ENCODE measurements at regions not wholly inside any gene's neighbourhood (a gene's known extent, or its start where the extent isn't known, plus 50 kb on each side); places are given as distances from the start of the nearest gene placed in this dataset.

DNA sequence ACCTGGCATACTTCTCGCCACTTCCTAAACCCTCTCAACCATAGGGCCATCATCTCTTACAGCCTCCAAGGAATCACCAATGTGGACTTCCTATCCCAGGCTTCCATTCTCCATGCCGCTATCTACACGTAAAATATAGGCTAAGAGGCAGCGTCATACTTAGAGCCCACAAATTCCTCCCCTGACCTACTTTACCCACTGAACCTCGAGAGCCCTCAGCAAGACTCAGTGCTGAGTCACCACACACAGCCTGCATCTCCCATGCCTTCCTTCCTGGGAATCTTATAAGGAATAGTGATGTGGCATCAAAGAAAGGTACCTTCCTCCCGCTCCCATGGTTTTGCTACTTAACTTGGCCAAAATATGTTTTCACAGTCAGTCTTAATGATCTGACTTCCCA lies 435.6 kb upstream of the NFE2L3 start:
- peak in 1 of 2 donors; percentile 27 for DNase-seq (ENCODE audit: low read depth in 2 of 2)
- H3K27me3 ChIP-seq (ENCODE audit: control insufficient read depth, insufficient read depth, low read length): no peaks in the 10 kb centered on the region

DNA sequence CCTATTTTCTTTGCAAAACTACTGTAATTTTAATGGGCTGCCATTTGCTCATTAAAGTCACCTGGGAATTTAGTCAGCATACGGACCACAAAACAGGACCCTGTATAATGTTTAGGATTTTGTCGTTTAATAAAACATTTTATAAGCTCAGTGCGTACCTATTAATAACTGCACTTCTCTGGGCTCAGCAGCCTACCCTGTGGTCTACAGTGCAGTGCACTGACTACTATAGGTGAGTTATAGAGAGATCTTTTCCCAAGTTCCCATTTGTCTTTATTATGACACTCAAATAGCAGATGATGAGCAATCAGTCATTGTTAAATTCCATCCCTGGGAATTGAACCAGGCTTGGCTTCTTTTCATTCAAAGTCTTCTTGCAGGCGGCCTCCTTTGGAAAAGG lies 433.4 kb upstream of the NFE2L3 start:
- H3K9me3 ChIP-seq (ENCODE audit: control insufficient read depth, insufficient read depth, low read depth, low read length): no peaks in the 10 kb centered on the region
- H3K4me3 ChIP-seq (replicated peaks in 1 of 4; ENCODE audit: control extremely low read depth in 1 of 4, insufficient read depth in 1 of 4, low read depth in 3 of 4, low read length in 4 of 4): no peak overlapping the region
- DNase-seq (ENCODE audit: low read depth in 2 of 2): no peak
- H3K79me2 ChIP-seq (ENCODE audit: control insufficient read depth, insufficient read depth, low read length): no peaks in the 10 kb centered on the region
- no peak for TF ChIP-seq EZH2 (IDR thresholded peaks at IDR 0.05; ENCODE audit: low read length, missing control alignments)
- TF ChIP-seq, protein P1, sequence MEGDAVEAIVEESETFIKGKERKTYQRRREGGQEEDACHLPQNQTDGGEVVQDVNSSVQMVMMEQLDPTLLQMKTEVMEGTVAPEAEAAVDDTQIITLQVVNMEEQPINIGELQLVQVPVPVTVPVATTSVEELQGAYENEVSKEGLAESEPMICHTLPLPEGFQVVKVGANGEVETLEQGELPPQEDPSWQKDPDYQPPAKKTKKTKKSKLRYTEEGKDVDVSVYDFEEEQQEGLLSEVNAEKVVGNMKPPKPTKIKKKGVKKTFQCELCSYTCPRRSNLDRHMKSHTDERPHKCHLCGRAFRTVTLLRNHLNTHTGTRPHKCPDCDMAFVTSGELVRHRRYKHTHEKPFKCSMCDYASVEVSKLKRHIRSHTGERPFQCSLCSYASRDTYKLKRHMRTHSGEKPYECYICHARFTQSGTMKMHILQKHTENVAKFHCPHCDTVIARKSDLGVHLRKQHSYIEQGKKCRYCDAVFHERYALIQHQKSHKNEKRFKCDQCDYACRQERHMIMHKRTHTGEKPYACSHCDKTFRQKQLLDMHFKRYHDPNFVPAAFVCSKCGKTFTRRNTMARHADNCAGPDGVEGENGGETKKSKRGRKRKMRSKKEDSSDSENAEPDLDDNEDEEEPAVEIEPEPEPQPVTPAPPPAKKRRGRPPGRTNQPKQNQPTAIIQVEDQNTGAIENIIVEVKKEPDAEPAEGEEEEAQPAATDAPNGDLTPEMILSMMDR (conservative IDR thresholded peaks at IDR 0.05 in 1 of 2, IDR thresholded peaks at IDR 0.05 in 1 of 2; ENCODE audit: low read depth in 1 of 2, low read length in 2 of 2): no peak
- H3K4me1 ChIP-seq (ENCODE audit: control insufficient read depth, extremely low read depth, insufficient read depth, low read length): no peaks in the 10 kb centered on the region
- H3K27ac ChIP-seq (ENCODE audit: insufficient read depth, low read length): no peak overlapping the region
- H3K36me3 ChIP-seq (ENCODE audit: control insufficient read depth, insufficient read depth, low read length): no peaks in the 10 kb centered on the region
- no peak overlapping the region for H2AFZ ChIP-seq (ENCODE audit: low read length)
- H3K9ac ChIP-seq (ENCODE audit: insufficient read depth, low read length): no peak overlapping the region
- H3K27me3 ChIP-seq (ENCODE audit: control insufficient read depth, insufficient read depth, low read length): no peaks in the 10 kb centered on the region
- no peak overlapping the region for H3K4me2 ChIP-seq (ENCODE audit: extremely low read depth, insufficient read depth, low read length)
- H4K20me1 ChIP-seq (ENCODE audit: control insufficient read depth, extremely low read depth, insufficient read depth, low read length): no peaks in the 10 kb centered on the region

More for the DNA sequence above, 435.6 kb upstream of the NFE2L3 start:
- Histone ChIP-seq H3K4me2 (ENCODE audit: extremely low read depth, insufficient read depth, low read length) (no peak overlapping the region), H2AFZ (ENCODE audit: low read length) (no peak overlapping the region), H3K4me1 (ENCODE audit: control insufficient read depth, extremely low read depth, insufficient read depth, low read length) (no peaks in the 10 kb centered on the region), H3K27ac (ENCODE audit: insufficient read depth, low read length) (no peak overlapping the region), H3K79me2 (ENCODE audit: control insufficient read depth, insufficient read depth, low read length) (no peaks in the 10 kb centered on the region), H4K20me1 (ENCODE audit: control insufficient read depth, extremely low read depth, insufficient read depth, low read length) (no peaks in the 10 kb centered on the region), H3K9ac (ENCODE audit: insufficient read depth, low read length) (no peak overlapping the region), H3K4me3 (replicated peaks in 1 of 4; ENCODE audit: control extremely low read depth in 1 of 4, insufficient read depth in 1 of 4, low read depth in 3 of 4, low read length in 4 of 4) (no peak overlapping the region), H3K9me3 (ENCODE audit: control insufficient read depth, insufficient read depth, low read depth, low read length) (no peaks in the 10 kb centered on the region), H3K36me3 (ENCODE audit: control insufficient read depth, insufficient read depth, low read length) (no peaks in the 10 kb centered on the region)
- TF ChIP-seq EZH2 (IDR thresholded peaks at IDR 0.05; ENCODE audit: low read length, missing control alignments): no peak
- TF ChIP-seq, protein P1 (conservative IDR thresholded peaks at IDR 0.05 in 1 of 2, IDR thresholded peaks at IDR 0.05 in 1 of 2; ENCODE audit: low read depth in 1 of 2, low read length in 2 of 2): no peak

DNA sequence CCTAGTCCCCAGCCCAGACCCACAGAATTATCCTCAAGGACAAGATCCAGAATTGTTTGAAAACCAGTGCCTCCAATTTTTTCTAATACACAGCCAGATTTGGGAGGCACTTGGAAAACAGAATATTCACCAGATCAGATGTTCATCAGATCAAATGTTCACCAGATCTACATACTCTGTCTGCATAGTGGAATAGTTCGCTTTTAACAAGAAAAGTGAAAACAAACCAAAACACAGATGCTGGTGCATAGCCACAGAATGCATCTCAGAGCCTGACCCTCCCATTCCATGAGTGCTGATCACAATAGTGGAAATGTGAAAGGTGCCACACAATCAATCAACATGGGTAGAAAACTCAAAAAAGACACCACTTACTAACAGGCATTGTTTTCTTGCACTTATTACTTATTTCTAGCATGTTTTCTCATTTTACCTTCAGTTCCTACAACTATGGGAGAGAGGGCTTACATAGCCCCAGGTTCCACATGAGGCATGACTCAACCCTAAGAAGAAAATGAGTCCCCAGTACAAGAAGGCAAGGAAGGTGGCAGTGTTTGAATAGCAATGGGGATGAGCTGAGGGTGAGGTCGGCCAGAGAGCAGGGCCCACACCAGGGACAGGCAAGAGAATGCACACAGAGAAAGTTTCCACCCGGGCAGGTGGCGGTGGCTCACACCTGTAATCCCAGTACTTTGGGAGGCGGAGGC lies 432.7 kb upstream of the NFE2L3 start:
- Histone ChIP-seq H3K27ac (ENCODE audit: insufficient read depth, low read length) (no peak overlapping the region), H3K79me2 (ENCODE audit: control insufficient read depth, insufficient read depth, low read length) (no peaks in the 10 kb centered on the region), H3K9me3 (ENCODE audit: control insufficient read depth, insufficient read depth, low read depth, low read length) (no peaks in the 10 kb centered on the region), H3K27me3 (ENCODE audit: control insufficient read depth, insufficient read depth, low read length) (no peaks in the 10 kb centered on the region), H3K36me3 (ENCODE audit: control insufficient read depth, insufficient read depth, low read length) (no peaks in the 10 kb centered on the region), H4K20me1 (ENCODE audit: control insufficient read depth, extremely low read depth, insufficient read depth, low read length) (no peaks in the 10 kb centered on the region), H3K4me3 (replicated peaks in 1 of 4; ENCODE audit: control extremely low read depth in 1 of 4, insufficient read depth in 1 of 4, low read depth in 3 of 4, low read length in 4 of 4) (no peak overlapping the region), H3K4me2 (ENCODE audit: extremely low read depth, insufficient read depth, low read length) (no peak overlapping the region), H3K9ac (ENCODE audit: insufficient read depth, low read length) (no peak overlapping the region), H3K4me1 (ENCODE audit: control insufficient read depth, extremely low read depth, insufficient read depth, low read length) (no peaks in the 10 kb centered on the region), H2AFZ (ENCODE audit: low read length) (no peak overlapping the region)
- no peak for DNase-seq (ENCODE audit: low read depth in 2 of 2)
- no peak for TF ChIP-seq EZH2 (IDR thresholded peaks at IDR 0.05; ENCODE audit: low read length, missing control alignments)
- TF ChIP-seq, protein P1 (conservative IDR thresholded peaks at IDR 0.05 in 1 of 2, IDR thresholded peaks at IDR 0.05 in 1 of 2; ENCODE audit: low read depth in 1 of 2, low read length in 2 of 2): no peak
